Frontal cortex (tissue), 3 donors: ENCODE measurements at regions not wholly inside any gene's neighbourhood (a gene's known extent, or its start where the extent isn't known, plus 50 kb on each side); places are given as distances from the start of the nearest gene placed in this dataset.
"Not testable (repeated sequence)": the region's sequence is repeated elsewhere in the genome, so short reads cannot be mapped to it uniquely, and the experiment has no call there.

ENCODE experiments used
- DNase-seq, 2 donors: peaks; one replicate each; pipeline ENCODE4 v3.0.0; 2012; ENCODE audit warnings: low spot score in 2 of 2
- FAIRE-seq: peaks from 2 replicates; lab custom pipeline; 2012; peaks lifted over from hg19 to GRCh38; lab: Jason Lieb, UNC
- donor health status: control.
- donor health status: control.
- donor health status: control.

- no peak for DNase-seq
- no peak for FAIRE-seq
Observed at GRCh38 chr14:49187799-49188198, 398.4 kb downstream of the RPS29 start.

GRCh38 chr14:49173765-49174373 is 412.3 kb downstream of the RPS29 start:
- FAIRE-seq (no peak), DNase-seq (no peak)

- FAIRE-seq (no peak), DNase-seq (no peak)
Observed at GRCh38 chr14:49164074-49164473, 422.1 kb downstream of the RPS29 start.

GRCh38 chr14:49160983-49161382 is 425.2 kb downstream of the RPS29 start:
- no peak for FAIRE-seq
- no peak for DNase-seq

DNA sequence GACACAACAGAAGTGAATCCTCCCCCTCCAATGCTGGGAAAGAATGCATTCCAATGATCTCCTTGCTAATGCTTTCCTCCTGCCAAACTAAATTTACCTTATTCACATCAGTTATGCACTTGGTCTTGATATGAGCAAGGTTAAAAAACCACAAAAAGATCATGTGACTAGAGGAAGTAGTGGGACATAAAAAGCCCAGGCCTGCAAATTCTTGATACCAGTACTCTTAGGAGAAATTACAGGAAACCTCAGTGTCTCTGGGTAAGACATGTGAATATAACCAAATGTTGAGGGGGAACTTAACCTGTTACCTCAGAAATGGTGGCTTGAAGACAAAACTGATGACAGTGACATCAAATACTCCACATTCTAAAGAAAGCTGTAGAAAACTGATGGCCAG is 427.1 kb downstream of the RPS29 start:
- FAIRE-seq (no peak), DNase-seq (no peak)

DNA sequence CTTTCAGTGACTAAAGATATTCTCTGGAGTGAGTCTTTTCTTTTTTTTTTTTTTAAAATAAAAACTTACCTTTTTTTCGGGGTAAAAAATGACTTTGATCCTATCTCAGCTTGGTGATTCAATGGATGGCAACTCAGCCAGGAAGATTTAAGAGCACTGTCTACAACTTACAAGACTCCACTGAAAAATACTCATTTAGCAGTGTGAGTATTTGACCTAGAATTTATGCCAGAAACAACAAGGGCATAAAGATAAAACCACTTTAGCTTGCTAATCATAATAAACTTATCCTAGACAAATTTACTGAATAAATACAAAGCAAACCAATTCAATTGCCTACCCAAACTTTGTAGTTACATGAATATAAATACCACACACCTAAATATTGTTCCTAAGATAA is 446.6 kb downstream of the RPS29 start:
- DNase-seq: no peak
- FAIRE-seq: no peak

- DNase-seq (no peak), FAIRE-seq (no peak)
Observed at GRCh38 chr14:49134940-49135339, 451.2 kb downstream of the RPS29 start.

DNA sequence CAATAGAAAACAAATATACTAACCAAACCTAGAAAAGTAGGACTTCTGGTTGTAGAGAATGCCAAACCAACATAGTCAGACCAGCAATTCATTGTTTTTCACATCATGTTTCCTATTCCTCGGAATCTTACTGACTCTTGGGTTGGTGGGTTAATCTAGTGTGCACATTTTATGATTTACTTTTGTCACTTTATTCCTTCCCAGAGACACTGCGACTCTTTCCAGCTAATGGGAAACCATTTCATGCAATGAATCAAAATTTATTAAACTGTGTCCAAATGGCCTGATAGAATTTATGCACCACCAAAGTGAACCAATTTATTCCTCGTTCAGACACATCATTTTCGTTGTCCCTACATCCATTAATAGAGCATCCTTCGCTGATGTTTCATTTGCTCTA is 464.9 kb downstream of the RPS29 start:
- no peak for FAIRE-seq

GRCh38 chr14:49114161-49114893 is 471.9 kb downstream of the RPS29 start:
- FAIRE-seq: no peak
- no peak for DNase-seq

More for the DNA sequence above, 464.9 kb downstream of the RPS29 start:
- DNase-seq: no peak

GRCh38 chr14:49106741-49107667 is 479.2 kb downstream of the RPS29 start:
- no peak for FAIRE-seq

DNA sequence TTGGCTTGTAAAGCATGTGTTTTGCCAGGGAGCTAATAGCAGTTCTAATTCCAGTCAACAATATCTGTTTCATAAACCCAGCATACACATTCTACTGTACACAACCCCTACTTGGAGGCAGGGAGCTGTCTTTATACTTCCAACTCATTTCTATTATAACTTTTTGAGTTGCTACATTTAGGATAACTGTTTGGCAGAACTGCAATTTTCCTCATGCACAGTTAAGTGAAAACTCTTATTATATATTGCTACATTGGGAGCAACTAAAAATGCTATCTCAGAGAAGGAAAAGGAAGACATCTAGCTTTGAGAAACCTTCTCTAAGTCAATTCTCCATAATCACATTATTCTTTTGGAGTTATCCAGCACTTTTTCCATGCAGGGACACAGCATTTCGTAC is 480.2 kb downstream of the RPS29 start:
- no peak for FAIRE-seq
- no peak for DNase-seq

More at GRCh38 chr14:49106741-49107667, 479.2 kb downstream of the RPS29 start:
- no peak for DNase-seq

GRCh38 chr14:49105512-49105911 is 480.7 kb downstream of the RPS29 start:
- FAIRE-seq (no peak), DNase-seq (no peak)

GRCh38 chr14:49092345-49092744 is 493.8 kb downstream of the RPS29 start:
- DNase-seq: no peak

DNA sequence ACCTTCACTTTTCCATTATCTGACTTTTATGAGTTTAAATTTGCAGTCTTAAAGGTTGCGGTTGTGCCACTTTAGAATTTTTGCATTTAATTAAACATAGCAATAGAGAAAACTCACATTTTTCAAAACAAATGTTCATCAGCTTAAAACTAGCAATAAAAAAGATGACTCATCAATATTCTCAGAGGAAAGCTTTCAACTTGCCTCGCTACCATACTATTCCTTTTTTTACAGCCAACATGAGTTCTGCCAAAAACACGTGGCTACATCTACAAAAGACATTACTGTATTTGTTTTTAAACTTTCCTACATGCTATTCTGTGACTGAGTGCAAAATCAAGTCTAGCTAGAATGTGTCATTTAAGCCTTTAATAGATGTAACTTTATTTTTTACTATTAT is 497.1 kb downstream of the RPS29 start:
- DNase-seq (no peak), FAIRE-seq (no peak)

More at GRCh38 chr14:49092345-49092744, 493.8 kb downstream of the RPS29 start:
- no peak for FAIRE-seq

GRCh38 chr14:49073292-49073691 is 512.9 kb downstream of the RPS29 start:
- not testable (repeated sequence) for FAIRE-seq, DNase-seq

- FAIRE-seq (no peak), DNase-seq (no peak)
Observed at GRCh38 chr14:49058511-49058910, 527.7 kb downstream of the RPS29 start.

DNA sequence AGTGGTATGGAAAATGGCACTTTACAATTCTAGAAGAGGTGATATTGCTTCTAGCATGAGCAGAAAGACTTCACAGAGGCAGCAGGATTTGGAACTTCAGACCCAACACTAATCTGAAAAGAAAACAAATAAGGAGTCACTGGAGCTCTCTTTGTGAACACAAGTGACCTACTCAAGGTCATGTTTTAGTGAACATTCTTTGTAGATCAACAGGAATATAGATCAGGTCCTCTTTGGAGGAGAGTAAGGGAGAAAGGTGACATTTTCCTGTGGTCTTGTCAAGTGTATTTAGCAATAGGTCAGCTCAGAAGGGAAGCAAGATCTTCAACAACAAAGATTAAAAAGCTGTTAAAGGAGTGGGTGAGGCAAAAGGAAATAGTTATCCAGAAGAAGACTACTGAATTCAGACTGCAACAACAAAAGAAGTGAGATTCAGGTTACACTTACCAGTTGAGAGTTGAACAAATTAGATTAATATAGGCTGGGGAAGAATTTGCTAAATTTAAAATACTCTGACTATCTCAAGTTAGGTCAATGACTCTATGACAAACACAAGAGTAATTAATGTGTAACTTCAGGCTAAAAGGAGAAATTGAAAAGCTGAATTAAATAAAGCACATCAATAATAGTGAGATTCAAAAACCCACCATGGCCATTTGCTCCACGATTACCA is 528.2 kb downstream of the RPS29 start:
- DNase-seq: no peak
- no peak for FAIRE-seq

DNA sequence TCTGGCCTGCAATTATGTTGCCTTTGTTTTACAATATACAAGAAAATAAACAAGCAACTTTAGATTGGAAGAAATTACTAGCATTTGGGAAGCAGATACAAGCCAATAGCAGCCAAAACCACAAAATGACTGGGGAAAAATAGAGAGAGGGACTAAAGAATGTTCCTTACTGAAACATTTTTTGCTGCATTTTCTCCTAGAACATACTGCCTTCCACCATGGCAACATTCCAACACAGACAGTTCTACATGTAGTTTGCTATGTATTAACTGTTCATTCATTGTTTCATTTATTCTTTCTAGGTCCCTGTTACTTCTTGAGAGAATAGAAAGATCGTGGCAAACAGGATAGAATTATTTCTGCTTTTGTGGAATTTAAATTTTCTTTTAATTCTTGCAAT is 530.2 kb downstream of the RPS29 start:
- no peak for DNase-seq
- no peak for FAIRE-seq

DNA sequence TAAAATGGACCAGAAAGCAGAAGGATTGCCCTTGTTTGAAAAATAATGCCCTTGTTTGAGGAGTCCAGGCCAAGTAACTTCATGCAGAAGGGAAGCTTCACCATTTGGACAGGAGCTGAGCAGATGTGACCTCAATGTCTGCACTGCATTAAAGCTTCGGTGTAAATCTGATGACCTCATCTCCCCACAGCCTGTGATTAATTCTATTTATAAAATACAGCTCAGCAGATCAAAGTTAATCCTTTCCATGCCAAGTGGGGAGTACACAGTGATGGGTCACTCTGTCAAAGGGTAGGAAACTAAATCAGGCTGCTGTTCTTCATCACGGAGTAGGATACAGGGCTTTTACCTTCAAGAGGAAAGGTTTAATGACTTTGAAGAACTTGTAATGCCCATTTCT is 533.7 kb downstream of the RPS29 start:
- FAIRE-seq (no peak), DNase-seq (no peak)
